Tibial artery (tissue), 4 donors: ENCODE measurements at regions not wholly inside any gene's neighbourhood (a gene's known extent, or its start where the extent isn't known, plus 50 kb on each side); places are given as distances from the start of the nearest gene placed in this dataset.
"Not testable (repeated sequence)": the region's sequence is repeated elsewhere in the genome, so short reads cannot be mapped to it uniquely, and the experiment has no call there.

Experiments used
- DNase-seq, 2 donors: peaks; one replicate each; pipeline ENCODE4 v3.0.0-alpha.2; 2019
- H3K27ac ChIP-seq, 2 donors: fragments of 200-600 bp; sonication (generic) in 1 of 2; 1 replicate in 1 of 2; 2 replicates in 1 of 2; pipeline ENCODE4 v1.5.1; 2018 to 2019; ENCODE audit warnings: mild to moderate bottlenecking in 1 of 2
- H3K27me3 ChIP-seq, 2 donors: fragments of 200-600 bp; sonication (generic) in 1 of 2; one replicate each; pipeline versions ENCODE4 v1.5.1 to v1.6.0; 2016 to 2019
- H3K36me3 ChIP-seq, 3 donors: fragments of 200-600 bp; sonication (generic) in 2 of 3; one replicate each; pipeline ENCODE4 v1.5.1; 2016 to 2019; ENCODE audit warnings: mild to moderate bottlenecking in 2 of 3
- H3K4me1 ChIP-seq, 4 donors: fragments of 200-600 bp; sonication (generic) in 2 of 4; 1 replicate in 3 of 4; 2 replicates in 1 of 4; pipeline ENCODE4 v1.5.1; 2016 to 2019
- H3K4me3 ChIP-seq, 2 donors: fragments of 200-600 bp; sonication (generic) in 1 of 2; 1 replicate in 1 of 2; 2 replicates in 1 of 2; pipeline ENCODE4 v1.5.1; 2018 to 2019; ENCODE audit warnings: mild to moderate bottlenecking in 2 of 2
- H3K9me3 ChIP-seq, 3 donors: fragments of 200-600 bp; sonication (generic) in 1 of 3; one replicate each; pipeline ENCODE4 v1.5.1; 2016 to 2019
- intact Hi-C: fragments of 100-400 bp; cut with DNase I; formaldehyde crosslinking; loops from one replicate; pipeline ENCODE4 v1.15.0; 2023; ENCODE audit warnings: low total_unique reads
- TF ChIP-seq, protein P1 (sequence below), 2 experiments: fragments of 200-600 bp in 1 of 2; fragments of 450-650 bp in 1 of 2; IDR thresholded peaks; one replicate each; pipeline ENCODE4 v1.5.1; 2017 to 2019; ENCODE audit warnings: antibody characterized with exemption in 2 of 2, mild to moderate bottlenecking in 1 of 2, moderate library complexity in 1 of 2

DNA sequence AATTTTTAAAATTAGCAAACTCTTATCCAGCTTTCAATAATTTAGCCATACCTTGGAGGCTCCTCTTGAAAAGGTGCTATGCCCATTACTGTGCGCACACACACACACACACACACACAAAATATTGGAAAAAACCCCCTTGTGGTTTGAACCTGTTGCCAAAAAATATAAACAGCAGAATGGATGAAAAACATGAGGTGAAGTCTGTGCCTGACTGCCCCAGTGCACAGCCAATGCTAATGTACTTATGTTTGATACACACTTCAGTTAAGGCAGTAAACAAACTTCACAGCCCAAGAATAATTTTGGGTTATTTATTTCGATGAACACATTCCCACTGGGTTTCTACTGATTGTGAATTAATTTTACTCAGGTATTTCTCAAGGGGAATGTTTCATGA, 113.2 kb upstream of the SEM1 start:
- Histone ChIP-seq H3K4me1 (peaks cover 0 to 21% (median 2%) of the 10 kb centered on the region in 4 donors), H3K27ac (no peak overlapping the region), H3K4me3 (no peak overlapping the region), H3K9me3 (no peaks in the 10 kb centered on the region), H3K36me3 (no peaks in the 10 kb centered on the region), H3K27me3 (no peaks in the 10 kb centered on the region)
- TF ChIP-seq, protein P1, sequence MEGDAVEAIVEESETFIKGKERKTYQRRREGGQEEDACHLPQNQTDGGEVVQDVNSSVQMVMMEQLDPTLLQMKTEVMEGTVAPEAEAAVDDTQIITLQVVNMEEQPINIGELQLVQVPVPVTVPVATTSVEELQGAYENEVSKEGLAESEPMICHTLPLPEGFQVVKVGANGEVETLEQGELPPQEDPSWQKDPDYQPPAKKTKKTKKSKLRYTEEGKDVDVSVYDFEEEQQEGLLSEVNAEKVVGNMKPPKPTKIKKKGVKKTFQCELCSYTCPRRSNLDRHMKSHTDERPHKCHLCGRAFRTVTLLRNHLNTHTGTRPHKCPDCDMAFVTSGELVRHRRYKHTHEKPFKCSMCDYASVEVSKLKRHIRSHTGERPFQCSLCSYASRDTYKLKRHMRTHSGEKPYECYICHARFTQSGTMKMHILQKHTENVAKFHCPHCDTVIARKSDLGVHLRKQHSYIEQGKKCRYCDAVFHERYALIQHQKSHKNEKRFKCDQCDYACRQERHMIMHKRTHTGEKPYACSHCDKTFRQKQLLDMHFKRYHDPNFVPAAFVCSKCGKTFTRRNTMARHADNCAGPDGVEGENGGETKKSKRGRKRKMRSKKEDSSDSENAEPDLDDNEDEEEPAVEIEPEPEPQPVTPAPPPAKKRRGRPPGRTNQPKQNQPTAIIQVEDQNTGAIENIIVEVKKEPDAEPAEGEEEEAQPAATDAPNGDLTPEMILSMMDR (IDR thresholded peaks at IDR 0.05) = no peak
- intact Hi-C loops = no loop called here
- no peak for DNase-seq

DNA sequence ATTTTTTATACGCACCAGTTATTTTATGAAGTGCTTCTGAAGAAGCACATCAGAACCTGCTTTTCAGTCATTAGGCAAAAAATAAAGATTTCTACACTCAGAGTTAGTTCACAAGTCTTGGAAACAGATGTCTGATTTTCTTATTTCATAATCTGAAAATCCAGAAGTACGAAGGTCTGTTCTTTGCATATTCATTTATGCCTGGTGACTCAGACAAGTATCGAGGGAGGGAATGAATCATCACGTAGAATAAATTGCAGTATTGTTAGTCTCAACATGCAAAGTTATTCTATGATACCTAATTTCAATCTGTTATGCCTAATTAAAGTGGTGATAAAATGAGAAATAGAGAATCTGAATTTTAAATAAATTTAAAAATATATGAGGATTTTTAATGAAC, 113.6 kb upstream of the SEM1 start:
- no peaks in the 10 kb centered on the region for H3K27me3 ChIP-seq
- TF ChIP-seq, protein P1 (IDR thresholded peaks at IDR 0.05) = no peak
- no peak for DNase-seq
- intact Hi-C loops = no loop called here
- H3K9me3 ChIP-seq = no peaks in the 10 kb centered on the region
- H3K36me3 ChIP-seq = no peaks in the 10 kb centered on the region
- no peak overlapping the region for H3K4me3 ChIP-seq
- H3K27ac ChIP-seq = no peak overlapping the region
- peaks cover 0 to 17% (median 2%) of the 10 kb centered on the region in 4 donors for H3K4me1 ChIP-seq

DNA sequence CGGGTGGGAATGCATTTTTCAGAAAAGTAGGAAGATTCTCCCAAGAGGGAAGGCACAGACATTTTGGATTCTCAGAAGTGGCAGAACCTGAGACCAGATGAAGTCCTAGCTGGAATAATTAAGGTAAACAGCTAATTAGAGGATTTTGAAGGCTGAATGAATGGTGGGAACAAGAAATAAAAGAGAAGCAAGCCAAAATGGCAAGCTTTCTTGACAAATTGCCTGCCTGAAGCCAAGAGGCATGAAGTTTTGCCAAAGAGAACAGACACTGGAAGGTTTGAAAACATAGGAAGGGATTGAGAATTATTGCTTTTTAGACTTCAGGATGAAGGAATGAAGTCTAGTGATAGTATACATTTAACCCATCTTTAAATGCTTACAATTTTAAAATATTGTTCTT, 115.0 kb upstream of the SEM1 start:
- TF ChIP-seq, protein P1 (IDR thresholded peaks at IDR 0.05) = no peak
- H3K9me3 ChIP-seq = no peaks in the 10 kb centered on the region
- no peak overlapping the region for H3K4me3 ChIP-seq
- no peaks in the 10 kb centered on the region for H3K36me3 ChIP-seq
- H3K27ac ChIP-seq = no peak overlapping the region
- H3K27me3 ChIP-seq = no peaks in the 10 kb centered on the region
- no peak for DNase-seq
- peaks cover 0 to 9% (median 0%) of the 10 kb centered on the region in 4 donors for H3K4me1 ChIP-seq
- intact Hi-C loops = no loop called here

DNA sequence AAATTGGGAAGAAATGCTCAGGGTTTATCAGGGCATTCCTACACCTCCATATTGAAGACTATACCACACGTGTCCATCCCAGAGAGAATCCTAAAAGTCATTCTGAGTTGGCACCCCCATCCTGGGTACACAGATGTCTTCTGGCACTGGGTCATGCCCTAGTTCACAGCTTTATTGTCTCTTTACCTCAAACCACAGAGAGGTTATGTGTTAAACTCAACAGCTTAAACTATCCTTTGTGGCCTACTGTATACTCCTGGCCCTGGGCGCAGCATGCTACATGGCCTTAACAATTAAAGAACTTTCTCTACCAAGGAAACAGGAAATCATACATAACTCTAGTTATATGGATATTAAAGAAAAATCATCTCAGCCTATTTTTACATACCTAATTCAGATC, 115.6 kb upstream of the SEM1 start:
- H3K4me3 ChIP-seq = no peak overlapping the region
- H3K36me3 ChIP-seq = no peaks in the 10 kb centered on the region
- peaks cover 0 to 4% (median 0%) of the 10 kb centered on the region in 4 donors for H3K4me1 ChIP-seq
- TF ChIP-seq, protein P1 (IDR thresholded peaks at IDR 0.05) = no peak
- H3K9me3 ChIP-seq = no peaks in the 10 kb centered on the region
- H3K27me3 ChIP-seq = no peaks in the 10 kb centered on the region
- DNase-seq = no peak
- intact Hi-C loops = no loop called here
- H3K27ac ChIP-seq = no peak overlapping the region

DNA sequence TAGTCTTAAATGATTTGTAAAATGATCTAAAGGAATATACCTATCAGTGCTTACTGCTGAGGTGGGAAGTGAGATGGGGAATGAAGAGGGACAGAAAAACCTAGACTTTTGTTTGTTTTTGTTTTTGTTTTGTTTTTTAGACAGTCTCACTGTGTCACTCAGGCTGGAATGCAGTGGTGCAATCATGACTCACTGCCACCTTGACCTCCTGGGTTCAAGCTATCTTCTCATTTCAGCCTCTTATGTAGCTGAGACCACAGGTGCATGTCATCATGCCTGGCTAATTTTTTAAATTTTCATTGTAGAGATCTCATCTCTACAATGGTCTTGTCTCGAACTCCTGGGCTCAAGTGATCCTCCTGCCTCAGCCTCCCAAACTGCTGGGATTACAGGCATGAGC, 116.4 kb upstream of the SEM1 start:
- DNase-seq = no peak
- Histone ChIP-seq H3K27me3 (no peaks in the 10 kb centered on the region), H3K4me3 (no peak overlapping the region), H3K36me3 (no peaks in the 10 kb centered on the region), H3K27ac (no peak overlapping the region), H3K9me3 (no peaks in the 10 kb centered on the region), H3K4me1 (peaks cover 0 to 4% (median 0%) of the 10 kb centered on the region in 4 donors)
- intact Hi-C loops = no loop called here
- TF ChIP-seq, protein P1 (IDR thresholded peaks at IDR 0.05) = no peak

DNA sequence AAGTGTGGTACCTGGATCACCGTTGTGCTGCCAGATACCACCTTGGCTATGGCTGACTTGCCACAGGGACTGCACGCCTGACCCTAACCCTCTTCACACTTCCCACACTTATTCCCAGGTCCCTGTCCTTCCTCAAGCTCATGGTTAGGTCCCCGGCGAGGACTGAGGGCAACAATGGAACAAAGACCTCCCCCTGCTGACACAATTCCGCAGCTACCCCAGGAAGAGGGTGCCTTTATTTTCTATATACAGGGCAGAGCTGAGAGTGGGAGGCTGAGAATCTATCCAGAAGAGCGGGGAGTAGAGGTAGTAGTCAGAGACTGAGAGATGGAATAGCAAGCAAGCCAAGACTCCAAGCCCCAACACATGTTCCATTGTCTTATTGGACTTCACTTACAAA, 118.1 kb upstream of the SEM1 start:
- peaks cover 0 to 8% (median 0%) of the 10 kb centered on the region in 4 donors for H3K4me1 ChIP-seq
- DNase-seq = no peak
- no peaks in the 10 kb centered on the region for H3K9me3 ChIP-seq
- no peak overlapping the region for H3K4me3 ChIP-seq
- no peaks in the 10 kb centered on the region for H3K27me3 ChIP-seq
- H3K27ac ChIP-seq = no peak overlapping the region
- no peaks in the 10 kb centered on the region for H3K36me3 ChIP-seq
- intact Hi-C loops = no loop called here
- TF ChIP-seq, protein P1 (IDR thresholded peaks at IDR 0.05) = no peak

DNA sequence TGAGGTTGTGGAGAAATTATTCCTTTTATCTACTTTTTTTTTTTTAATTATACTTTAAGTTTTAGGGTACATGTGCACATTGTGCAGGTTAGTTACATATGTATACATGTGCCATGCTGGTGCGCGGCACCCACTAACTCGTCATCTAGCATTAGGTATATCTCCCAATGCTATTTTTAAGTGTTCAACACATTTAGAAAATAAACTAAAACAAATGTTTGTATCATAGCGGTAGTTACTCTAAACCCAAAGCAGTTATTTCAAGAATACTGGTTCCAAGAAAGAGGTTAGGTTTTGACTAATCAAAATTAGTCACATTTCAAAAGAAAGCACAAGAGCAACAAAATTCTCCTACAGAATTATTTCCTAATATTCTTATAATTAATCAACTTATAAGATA, 119.5 kb upstream of the SEM1 start:
- H3K4me3 ChIP-seq = not testable (repeated sequence)

More for the DNA sequence above, 119.5 kb upstream of the SEM1 start:
- intact Hi-C loops, H3K9me3 ChIP-seq, DNase-seq, H3K36me3 ChIP-seq, H3K27me3 ChIP-seq, H3K27ac ChIP-seq: not testable (repeated sequence)
- H3K4me1 ChIP-seq = peaks cover 0 to 19% (median 0%) of the 10 kb centered on the region in 4 donors
